ENCODE measurements at regions not wholly inside any gene's neighbourhood (a gene's known extent, or its start where the extent isn't known, plus 50 kb on each side); places are given as distances from the start of the nearest gene placed in this dataset.

DNA sequence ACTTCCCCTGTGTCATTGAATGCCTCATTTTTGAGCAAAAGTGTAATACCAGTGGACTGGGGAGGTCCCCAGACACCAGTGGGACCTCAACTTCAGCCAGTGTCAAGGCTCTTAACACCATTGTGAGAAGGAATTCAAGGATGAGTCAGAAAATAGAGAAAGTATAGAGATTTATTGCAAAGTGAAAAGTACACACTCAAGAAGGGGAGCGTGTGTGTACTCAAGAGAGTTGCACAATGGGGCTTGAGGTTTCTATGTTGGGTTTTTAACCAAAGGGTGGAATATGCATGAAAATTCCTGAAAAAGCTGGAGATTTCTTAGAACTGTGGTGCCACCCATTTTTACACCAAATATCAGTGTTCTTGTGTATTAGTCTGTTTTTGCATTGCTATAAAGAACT is 81.9 kb downstream of the ADCYAP1 start:
- H3K9me3 ChIP-seq, result no peaks in the 10 kb centered on the region
- intact Hi-C loops (cut with DNase I; ENCODE audit: low total_unique reads), result no loop called here
- DNase-seq (ENCODE audit: low spot score in 2 of 2), result no peak
- no peaks in the 10 kb centered on the region for H3K27me3 ChIP-seq
- no peak overlapping the region for H3K4me3 ChIP-seq
- H3K36me3 ChIP-seq, result no peaks in the 10 kb centered on the region
- no peaks in the 10 kb centered on the region for H3K4me1 ChIP-seq
- H3K27ac ChIP-seq, result no peak overlapping the region
- no peak for TF ChIP-seq CTCF (IDR thresholded peaks at IDR 0.05)
- no peak for TF ChIP-seq POLR2AphosphoS5 (IDR thresholded peaks at IDR 0.05)
- no peak for TF ChIP-seq POLR2A (IDR thresholded peaks at IDR 0.05)

- DNase-seq (ENCODE audit: low spot score in 2 of 2), result no peak
- Histone ChIP-seq H3K36me3 (no peaks in the 10 kb centered on the region), H3K27me3 (no peaks in the 10 kb centered on the region), H3K27ac (no peak overlapping the region), H3K4me1 (no peaks in the 10 kb centered on the region), H3K9me3 (no peaks in the 10 kb centered on the region), H3K4me3 (no peak overlapping the region)
- intact Hi-C loops (cut with DNase I; ENCODE audit: low total_unique reads), result no loop called here
- TF ChIP-seq CTCF (IDR thresholded peaks at IDR 0.05) (no peak), POLR2AphosphoS5 (IDR thresholded peaks at IDR 0.05) (no peak), POLR2A (IDR thresholded peaks at IDR 0.05) (no peak)
Measured at GRCh38 chr18:987325-988186, 82.9 kb downstream of the ADCYAP1 start.

- H3K27me3 ChIP-seq, result no peaks in the 10 kb centered on the region
- H3K4me3 ChIP-seq, result no peak overlapping the region
- no peaks in the 10 kb centered on the region for H3K36me3 ChIP-seq
- intact Hi-C loops (cut with DNase I; ENCODE audit: low total_unique reads), result no loop called here
- H3K27ac ChIP-seq, result no peak overlapping the region
- TF ChIP-seq POLR2A (IDR thresholded peaks at IDR 0.05) (no peak), POLR2AphosphoS5 (IDR thresholded peaks at IDR 0.05) (no peak), CTCF (IDR thresholded peaks at IDR 0.05) (no peak)
- no peak for DNase-seq (ENCODE audit: low spot score in 2 of 2)
- no peaks in the 10 kb centered on the region for H3K9me3 ChIP-seq
- no peaks in the 10 kb centered on the region for H3K4me1 ChIP-seq
Measured at GRCh38 chr18:989425-989824, 84.8 kb downstream of the ADCYAP1 start.

DNA sequence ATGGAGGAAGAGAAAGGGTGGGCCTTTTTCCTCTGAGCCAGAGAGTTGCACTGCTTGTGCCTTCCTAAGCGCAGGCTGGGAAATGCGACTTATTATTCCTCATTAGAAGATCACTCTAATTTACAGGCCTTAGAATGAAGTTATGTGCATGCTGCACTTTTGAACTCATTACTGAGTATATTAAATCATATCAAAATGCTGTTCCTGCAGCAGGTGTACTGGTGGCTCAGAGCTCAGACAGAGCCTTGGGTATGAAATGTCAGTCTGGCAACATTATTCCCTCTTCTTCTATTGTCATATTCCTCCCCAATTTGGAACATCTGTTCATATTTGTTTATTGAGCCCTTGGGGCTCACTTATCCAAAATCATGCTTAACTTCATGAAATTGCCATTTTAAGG is 85.5 kb downstream of the ADCYAP1 start:
- TF ChIP-seq POLR2AphosphoS5 (IDR thresholded peaks at IDR 0.05), result no peak
- TF ChIP-seq CTCF (IDR thresholded peaks at IDR 0.05), result no peak
- no peak for TF ChIP-seq POLR2A (IDR thresholded peaks at IDR 0.05)
- no peaks in the 10 kb centered on the region for H3K27me3 ChIP-seq
- no peaks in the 10 kb centered on the region for H3K4me1 ChIP-seq
- DNase-seq (ENCODE audit: low spot score in 2 of 2), result no peak
- no peak overlapping the region for H3K4me3 ChIP-seq
- intact Hi-C loops (cut with DNase I; ENCODE audit: low total_unique reads), result no loop called here
- H3K27ac ChIP-seq, result no peak overlapping the region
- no peaks in the 10 kb centered on the region for H3K36me3 ChIP-seq
- H3K9me3 ChIP-seq, result no peaks in the 10 kb centered on the region

GRCh38 chr18:991441-991840 is 86.8 kb downstream of the ADCYAP1 start:
- Histone ChIP-seq H3K27ac (no peak overlapping the region), H3K9me3 (no peaks in the 10 kb centered on the region), H3K36me3 (no peaks in the 10 kb centered on the region), H3K4me3 (no peak overlapping the region), H3K4me1 (no peaks in the 10 kb centered on the region), H3K27me3 (no peaks in the 10 kb centered on the region)
- intact Hi-C loops (cut with DNase I; ENCODE audit: low total_unique reads), result no loop called here
- no peak for TF ChIP-seq POLR2A (IDR thresholded peaks at IDR 0.05)
- no peak for TF ChIP-seq CTCF (IDR thresholded peaks at IDR 0.05)
- no peak for TF ChIP-seq POLR2AphosphoS5 (IDR thresholded peaks at IDR 0.05)
- DNase-seq (ENCODE audit: low spot score in 2 of 2), result no peak

Measured in breast epithelium (tissue), 4 donors.